IMR-90 (cell line): ENCODE measurements at regions not wholly inside any gene's neighbourhood (a gene's known extent, or its start where the extent isn't known, plus 50 kb on each side); places are given as distances from the start of the nearest gene placed in this dataset.

ENCODE experiments used
- ATAC-seq: fragments of 200-7000 bp; cut with Tn5 transposase; 2 replicates; pipeline ENCODE4 v1.9.1; 2020; ENCODE audit warnings: low read depth, mild to moderate bottlenecking, moderate library complexity
- BruUV-seq: library from RNA; stranded (reverse); fragments of 400-500 nt; replicated peaks from 2 replicates; lab custom pipeline; 2021; lab: Mats Ljungman, UMichigan
- CTCF ChIA-PET: fragments of 300-600 bp; formaldehyde crosslinking; extraction: SDS; loops from one replicate; lab custom pipeline; 2021; ENCODE audit warnings: antibody characterized with exemption; lab: Yijun Ruan, JAX
- POLR2A ChIA-PET: fragments of 300-600 bp; sonication (Branson Sonifier 250); formaldehyde crosslinking; loops from one replicate; lab custom pipeline; 2022; ENCODE audit warnings: antibody characterized with exemption; ENCODE audit not compliant: unreplicated experiment; lab: Charles Lee
- DNase-seq: peaks from one replicate; pipeline ENCODE4 v3.0.0; 2013
- H2AFZ ChIP-seq: replicated peaks from 2 replicates; pipeline ENCODE3; 2013; ENCODE audit warnings: low read length, mild to moderate bottlenecking; ENCODE audit not compliant: poor library complexity
- H2AK5ac ChIP-seq: 2 replicates; pipeline ENCODE4 v1.6.1; 2013; ENCODE audit warnings: low read depth, low read length, inconsistent platforms
- H2AK9ac ChIP-seq: replicated peaks from 2 replicates; pipeline ENCODE3; 2013; ENCODE audit warnings: mild to moderate bottlenecking, low read depth, low read length, moderate library complexity; ENCODE audit not compliant: poor library complexity
- H2BK120ac ChIP-seq: 2 replicates; pipeline ENCODE4 v1.6.1; 2013; ENCODE audit warnings: low read depth, low read length, inconsistent platforms
- H2BK15ac ChIP-seq: 3 replicates; pipeline ENCODE4 v1.6.1; 2013; ENCODE audit warnings: low read depth, low read length, inconsistent platforms
- H2BK20ac ChIP-seq: 2 replicates; pipeline ENCODE4 v1.6.1; 2013; ENCODE audit warnings: low read depth, mild to moderate bottlenecking, inconsistent platforms, low read length, moderate library complexity
- H2BK5ac ChIP-seq: 2 replicates; pipeline ENCODE4 v1.6.1; 2013; ENCODE audit warnings: mild to moderate bottlenecking, low read depth, low read length, inconsistent platforms; ENCODE audit not compliant: poor library complexity, severe bottlenecking
- H3K14ac ChIP-seq: replicated peaks from 2 replicates; pipeline ENCODE4 v1.6.1; 2013; ENCODE audit warnings: low read depth, low read length, inconsistent platforms
- H3K18ac ChIP-seq: 2 replicates; pipeline ENCODE4 v1.6.1; 2013; ENCODE audit warnings: low read depth, low read length, control low read depth
- H3K23ac ChIP-seq: 2 replicates; pipeline ENCODE4 v1.6.1; 2013; ENCODE audit warnings: low read depth, low read length, inconsistent platforms
- H3K27ac ChIP-seq: 2 replicates; pipeline ENCODE4 v1.5.1; 2013; ENCODE audit warnings: mild to moderate bottlenecking, control low read depth, low read length; ENCODE audit not compliant: insufficient read depth
- H3K27me3 ChIP-seq: 2 replicates; pipeline ENCODE4 v1.6.1; 2013; ENCODE audit warnings: low read length; ENCODE audit not compliant: control insufficient read depth, insufficient read depth
- H3K36me3 ChIP-seq: 2 replicates; pipeline ENCODE4 v1.6.1; 2013; ENCODE audit warnings: low read length, mixed read lengths; ENCODE audit not compliant: control insufficient read depth, insufficient read depth
- H3K4ac ChIP-seq: 2 replicates; pipeline ENCODE4 v1.6.1; 2013; ENCODE audit warnings: low read depth, low read length, inconsistent platforms
- H3K4me1 ChIP-seq: 2 replicates; pipeline ENCODE4 v1.6.1; 2013; ENCODE audit warnings: low read length, mixed read lengths; ENCODE audit not compliant: control insufficient read depth, insufficient read depth
- H3K4me2 ChIP-seq: 2 replicates; pipeline ENCODE4 v1.6.1; 2013; ENCODE audit warnings: low read depth, mild to moderate bottlenecking, control low read depth, low read length, moderate library complexity
- H3K4me3 ChIP-seq: 2 replicates; pipeline ENCODE4 v1.5.1; 2013; ENCODE audit warnings: low read depth, mild to moderate bottlenecking, control low read depth, low read length, moderate library complexity; ENCODE audit not compliant: insufficient read depth
- H3K56ac ChIP-seq: 2 replicates; pipeline ENCODE4 v1.6.1; 2013; ENCODE audit warnings: low read length, inconsistent platforms; ENCODE audit not compliant: insufficient read depth; ENCODE audit errors: extremely low read depth
- H3K79me1 ChIP-seq, 2 experiments: 2 replicates each; pipeline ENCODE4 v1.6.1; 2013; ENCODE audit warnings: low read length in 2 of 2, inconsistent platforms in 1 of 2, low read depth in 1 of 2
- H3K9ac ChIP-seq: 2 replicates; pipeline ENCODE4 v1.6.1; 2013; ENCODE audit warnings: low read depth, low read length, control low read depth
- H3K9me1 ChIP-seq: 2 replicates; pipeline ENCODE4 v1.6.1; 2013; ENCODE audit warnings: low read length, inconsistent platforms; ENCODE audit not compliant: insufficient read depth
- H3K9me3 ChIP-seq: 2 replicates; pipeline ENCODE4 v1.6.1; 2013; ENCODE audit warnings: low read length; ENCODE audit not compliant: control insufficient read depth, insufficient read depth
- H4K20me1 ChIP-seq: 2 replicates; pipeline ENCODE4 v1.6.1; 2013; ENCODE audit warnings: low read length, inconsistent platforms; ENCODE audit not compliant: insufficient read depth
- H4K5ac ChIP-seq: 2 replicates; pipeline ENCODE4 v1.6.1; 2013; ENCODE audit warnings: mild to moderate bottlenecking, low read depth, low read length, control low read depth
- H4K8ac ChIP-seq, 2 experiments: 2 replicates each; pipeline ENCODE4 v1.6.1; 2013; ENCODE audit warnings: low read depth in 2 of 2, low read length in 2 of 2, control low read depth in 1 of 2, inconsistent platforms in 1 of 2
- H4K91ac ChIP-seq: 2 replicates; pipeline ENCODE4 v1.6.1; 2013; ENCODE audit warnings: low read depth, low read length, inconsistent platforms; ENCODE audit not compliant: insufficient read depth
- BHLHE40 ChIP-seq: fragments of 150-350 bp; IDR thresholded peaks from 2 replicates; pipeline ENCODE4 v1.6.1; 2016; ENCODE audit warnings: mild to moderate bottlenecking, low read depth, low read length
- CEBPB ChIP-seq: IDR thresholded peaks from 2 replicates; pipeline ENCODE4 v1.6.1; 2012; ENCODE audit warnings: low read depth, low read length, improper control_type of control experiment
- CHD1 ChIP-seq: IDR thresholded peaks from 2 replicates; pipeline ENCODE4 v1.6.1; 2012; ENCODE audit warnings: low read depth, low read length, improper control_type of control experiment
- FOS ChIP-seq: fragments of 150-350 bp; IDR thresholded peaks from 2 replicates; pipeline ENCODE4 v1.6.1; 2016; ENCODE audit warnings: low read depth, low read length
- MAFK ChIP-seq: IDR thresholded peaks from 2 replicates; pipeline ENCODE4 v1.6.1; 2012; ENCODE audit warnings: low read depth, low read length, improper control_type of control experiment
- NFE2L2 ChIP-seq: fragments of 150-350 bp; IDR thresholded peaks from 2 replicates; pipeline ENCODE4 v1.6.1; 2016; ENCODE audit warnings: low read depth, mild to moderate bottlenecking, low read length
- POLR2A ChIP-seq: IDR thresholded peaks from 2 replicates; pipeline ENCODE4 v1.6.1; 2012; ENCODE audit warnings: mild to moderate bottlenecking, low read depth, low read length
- RCOR1 ChIP-seq: IDR thresholded peaks from 2 replicates; pipeline ENCODE4 v1.6.1; 2012; ENCODE audit warnings: mild to moderate bottlenecking, low read length, improper control_type of control experiment; ENCODE audit not compliant: insufficient replicate concordance
- SMC3 ChIP-seq: fragments of 150-350 bp; IDR thresholded peaks from 2 replicates; pipeline ENCODE4 v1.6.1; 2016; ENCODE audit warnings: low read depth, mild to moderate bottlenecking, antibody characterized with exemption, low read length, moderate library complexity
- dilution Hi-C: fragments of 300-500 bp; cut with HindIII; formaldehyde crosslinking; loops from one replicate; pipeline ENCODE4 v1.14.3; 2018; ENCODE audit warnings: low sequenced_read_pairs; ENCODE audit not compliant: unreplicated experiment
- in situ Hi-C: fragments of 300-500 bp; cut with MboI; formaldehyde crosslinking; loops from 3 replicates; pipeline ENCODE4 v1.14.3; 2019; ENCODE audit warnings: low sequenced_read_pairs, inconsistent platforms, mixed read lengths
- intact Hi-C: fragments of 100-400 bp; cut with micrococcal nuclease; formaldehyde crosslinking; loops from 2 replicates; pipeline ENCODE4 v1.10.0; 2022
- TF ChIP-seq, protein P1 (sequence below): fragments of 150-350 bp; IDR thresholded peaks from 2 replicates; pipeline ENCODE4 v1.6.1; 2017; ENCODE audit warnings: mild to moderate bottlenecking, antibody characterized with exemption, low read length, low read depth
- TF ChIP-seq, protein P2 (sequence below): conservative IDR thresholded peaks from 2 replicates; pipeline ENCODE4 v1.5.1; 2012; ENCODE audit warnings: mild to moderate bottlenecking, low read depth, low read length, improper control_type of control experiment

DNA sequence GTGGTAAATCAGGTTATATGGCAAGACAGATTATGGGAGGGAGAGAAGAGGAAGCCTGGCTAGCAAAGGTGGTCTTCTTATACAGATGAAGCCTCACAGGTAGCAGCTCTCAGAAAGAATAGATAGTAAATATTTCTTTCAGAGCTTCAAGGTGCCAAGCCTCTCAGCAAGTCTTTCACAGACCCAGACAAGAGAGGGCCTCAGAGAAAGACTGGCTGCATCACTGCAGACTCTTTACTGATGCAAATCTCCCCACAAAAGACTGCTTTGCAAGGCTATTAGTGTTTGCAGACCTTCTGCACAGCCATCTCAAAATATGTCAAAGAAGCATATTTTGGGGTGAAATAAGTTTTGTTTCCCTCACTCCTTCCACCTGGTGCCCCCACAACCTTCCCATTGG, 372.4 kb upstream of the RND3 start:
- no peak overlapping the region for H3K23ac ChIP-seq
- no peaks in the 10 kb centered on the region for H3K9me1 ChIP-seq
- ChIA-PET CTCF (no interaction called here), POLR2A (no interaction called here)
- H3K9ac ChIP-seq = no peak overlapping the region
- no peak overlapping the region for H3K56ac ChIP-seq
- no peaks in the 10 kb centered on the region for H3K4me1 ChIP-seq
- no peak overlapping the region for H3K27ac ChIP-seq
- H3K4ac ChIP-seq = no peak overlapping the region
- H4K8ac ChIP-seq = no peak overlapping the region
- H3K18ac ChIP-seq = no peak overlapping the region
- intact Hi-C loops = no loop called here
- no peaks in the 10 kb centered on the region for H4K20me1 ChIP-seq
- no peak overlapping the region for H2BK15ac ChIP-seq
- no peak overlapping the region for H3K4me3 ChIP-seq
- no peak overlapping the region for H2AK5ac ChIP-seq
- H4K5ac ChIP-seq = no peak overlapping the region
- no peak overlapping the region for H4K91ac ChIP-seq
- no TSS peak for BruUV-seq
- H3K14ac ChIP-seq = no peak overlapping the region
- no peaks in the 10 kb centered on the region for H3K36me3 ChIP-seq
- H2BK20ac ChIP-seq = no peak overlapping the region
- DNase-seq = no peak
- H2AK9ac ChIP-seq = no peak overlapping the region
- H3K4me2 ChIP-seq = no peak overlapping the region
- no peak overlapping the region for H2AFZ ChIP-seq
- no peak for TF ChIP-seq NFE2L2
- no peak for TF ChIP-seq POLR2A
- TF ChIP-seq BHLHE40 = no peak
- no peak for TF ChIP-seq CEBPB
- TF ChIP-seq, protein P1, sequence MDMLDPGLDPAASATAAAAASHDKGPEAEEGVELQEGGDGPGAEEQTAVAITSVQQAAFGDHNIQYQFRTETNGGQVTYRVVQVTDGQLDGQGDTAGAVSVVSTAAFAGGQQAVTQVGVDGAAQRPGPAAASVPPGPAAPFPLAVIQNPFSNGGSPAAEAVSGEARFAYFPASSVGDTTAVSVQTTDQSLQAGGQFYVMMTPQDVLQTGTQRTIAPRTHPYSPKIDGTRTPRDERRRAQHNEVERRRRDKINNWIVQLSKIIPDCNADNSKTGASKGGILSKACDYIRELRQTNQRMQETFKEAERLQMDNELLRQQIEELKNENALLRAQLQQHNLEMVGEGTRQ = no peak
- no peak for TF ChIP-seq SMC3
- no peak for TF ChIP-seq CHD1
- TF ChIP-seq FOS = no peak
- TF ChIP-seq, protein P2, sequence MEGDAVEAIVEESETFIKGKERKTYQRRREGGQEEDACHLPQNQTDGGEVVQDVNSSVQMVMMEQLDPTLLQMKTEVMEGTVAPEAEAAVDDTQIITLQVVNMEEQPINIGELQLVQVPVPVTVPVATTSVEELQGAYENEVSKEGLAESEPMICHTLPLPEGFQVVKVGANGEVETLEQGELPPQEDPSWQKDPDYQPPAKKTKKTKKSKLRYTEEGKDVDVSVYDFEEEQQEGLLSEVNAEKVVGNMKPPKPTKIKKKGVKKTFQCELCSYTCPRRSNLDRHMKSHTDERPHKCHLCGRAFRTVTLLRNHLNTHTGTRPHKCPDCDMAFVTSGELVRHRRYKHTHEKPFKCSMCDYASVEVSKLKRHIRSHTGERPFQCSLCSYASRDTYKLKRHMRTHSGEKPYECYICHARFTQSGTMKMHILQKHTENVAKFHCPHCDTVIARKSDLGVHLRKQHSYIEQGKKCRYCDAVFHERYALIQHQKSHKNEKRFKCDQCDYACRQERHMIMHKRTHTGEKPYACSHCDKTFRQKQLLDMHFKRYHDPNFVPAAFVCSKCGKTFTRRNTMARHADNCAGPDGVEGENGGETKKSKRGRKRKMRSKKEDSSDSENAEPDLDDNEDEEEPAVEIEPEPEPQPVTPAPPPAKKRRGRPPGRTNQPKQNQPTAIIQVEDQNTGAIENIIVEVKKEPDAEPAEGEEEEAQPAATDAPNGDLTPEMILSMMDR = no peak
- TF ChIP-seq RCOR1 = no peak
- no peak for TF ChIP-seq MAFK
- H2BK120ac ChIP-seq = no peak overlapping the region
- in situ Hi-C loops = no loop called here
- H2BK5ac ChIP-seq = no peak overlapping the region
- dilution Hi-C loops = no loop called here
- no peaks in the 10 kb centered on the region for H3K79me1 ChIP-seq
- H3K9me3 ChIP-seq = no peaks in the 10 kb centered on the region
- no peaks in the 10 kb centered on the region for H3K27me3 ChIP-seq
- ATAC-seq = no peak
